ENCODE measurements at regions not wholly inside any gene's neighbourhood (a gene's known extent, or its start where the extent isn't known, plus 50 kb on each side); places are given as distances from the start of the nearest gene placed in this dataset.

DNA sequence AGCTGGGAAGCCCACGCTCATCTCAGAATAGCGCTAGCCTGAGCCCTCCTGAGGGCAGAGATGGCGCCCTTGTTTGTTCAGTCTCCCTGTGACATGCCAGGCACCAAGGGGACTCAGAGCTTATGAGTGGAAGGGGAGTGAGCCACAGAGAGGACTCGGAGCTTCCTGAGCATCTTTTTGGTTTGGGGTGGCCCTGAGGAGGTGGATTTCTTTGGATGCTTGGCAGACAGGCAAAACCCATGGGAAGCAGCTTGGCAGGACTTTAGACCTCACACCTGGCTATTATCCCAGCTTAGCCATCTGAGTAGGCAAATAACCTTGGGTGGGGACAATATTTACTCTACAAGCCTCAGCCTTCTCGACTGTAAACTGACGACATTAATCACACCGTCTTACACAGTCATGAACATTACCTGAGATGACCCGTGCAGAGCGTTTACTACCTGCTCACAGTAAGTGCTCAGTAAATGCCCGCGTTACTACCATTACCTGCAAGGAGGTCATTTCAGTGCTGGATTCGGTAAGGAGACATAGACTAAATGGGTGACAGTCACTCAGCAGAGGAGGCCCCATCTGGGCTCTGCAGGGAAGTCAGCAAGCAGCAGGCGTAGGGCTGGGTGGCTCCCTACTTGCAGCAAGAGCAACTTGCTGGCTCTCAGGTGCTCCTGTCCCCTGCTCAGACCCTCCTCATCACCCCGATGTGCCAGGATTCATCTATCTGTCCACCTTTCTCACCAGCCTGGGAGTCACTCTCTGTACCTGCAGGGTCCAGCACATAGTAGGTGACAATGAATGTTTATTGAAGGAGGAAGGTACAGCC lies 54.9 kb downstream of the KLHDC7A start:
- in situ Hi-C loops (cut with MboI; ENCODE audit: low sequenced_read_pairs), result no loop called here

DNA sequence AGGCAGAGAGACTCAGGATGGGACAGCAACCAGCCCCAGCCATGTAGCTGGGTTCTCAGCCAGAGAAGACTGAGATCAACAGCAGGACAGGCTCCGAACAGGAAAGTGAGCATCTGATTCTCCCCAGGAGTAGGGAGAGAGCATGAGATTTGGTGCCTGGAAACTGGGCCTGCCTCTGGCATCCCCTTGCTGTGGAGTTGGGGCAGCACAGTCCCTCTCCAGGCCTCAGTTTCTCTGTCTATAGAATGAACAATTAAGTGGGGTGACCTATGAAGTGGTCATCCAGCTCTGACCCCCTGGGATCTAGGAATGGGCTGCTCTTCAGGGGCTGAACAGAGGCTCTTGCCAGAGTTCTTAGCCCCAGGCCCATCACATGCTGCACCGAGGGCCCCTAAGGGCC lies 55.6 kb downstream of the KLHDC7A start:
- in situ Hi-C loops (cut with MboI; ENCODE audit: low sequenced_read_pairs), result no loop called here

DNA sequence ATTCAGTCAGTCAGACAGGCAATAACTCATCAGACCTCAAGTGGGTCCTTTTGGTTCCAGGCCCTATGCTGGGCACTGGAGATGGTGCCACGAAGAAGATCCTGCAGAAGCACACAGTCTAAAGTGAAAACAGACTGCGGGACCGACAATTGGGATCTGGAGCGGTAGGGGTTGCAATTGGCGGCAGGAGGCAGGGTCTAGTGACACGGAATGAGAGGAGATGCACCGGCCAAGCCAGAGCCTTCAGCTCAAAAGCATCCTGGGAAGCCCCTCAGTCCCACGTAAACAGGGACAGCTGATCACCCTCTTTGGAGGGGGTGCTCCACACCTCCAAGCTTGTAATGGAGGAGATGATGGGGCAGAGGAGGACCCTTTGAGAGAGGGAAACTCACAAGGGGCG lies 56.2 kb downstream of the KLHDC7A start:
- in situ Hi-C loops (cut with MboI; ENCODE audit: low sequenced_read_pairs), result no loop called here

GRCh38 chr1:18537386-18538306 lies 56.9 kb downstream of the KLHDC7A start:
- in situ Hi-C loops (cut with MboI; ENCODE audit: low sequenced_read_pairs), result no loop called here

- in situ Hi-C loops (cut with MboI; ENCODE audit: low sequenced_read_pairs), result no loop called here
Measured at GRCh38 chr1:18539171-18539570, 58.4 kb downstream of the KLHDC7A start.

DNA sequence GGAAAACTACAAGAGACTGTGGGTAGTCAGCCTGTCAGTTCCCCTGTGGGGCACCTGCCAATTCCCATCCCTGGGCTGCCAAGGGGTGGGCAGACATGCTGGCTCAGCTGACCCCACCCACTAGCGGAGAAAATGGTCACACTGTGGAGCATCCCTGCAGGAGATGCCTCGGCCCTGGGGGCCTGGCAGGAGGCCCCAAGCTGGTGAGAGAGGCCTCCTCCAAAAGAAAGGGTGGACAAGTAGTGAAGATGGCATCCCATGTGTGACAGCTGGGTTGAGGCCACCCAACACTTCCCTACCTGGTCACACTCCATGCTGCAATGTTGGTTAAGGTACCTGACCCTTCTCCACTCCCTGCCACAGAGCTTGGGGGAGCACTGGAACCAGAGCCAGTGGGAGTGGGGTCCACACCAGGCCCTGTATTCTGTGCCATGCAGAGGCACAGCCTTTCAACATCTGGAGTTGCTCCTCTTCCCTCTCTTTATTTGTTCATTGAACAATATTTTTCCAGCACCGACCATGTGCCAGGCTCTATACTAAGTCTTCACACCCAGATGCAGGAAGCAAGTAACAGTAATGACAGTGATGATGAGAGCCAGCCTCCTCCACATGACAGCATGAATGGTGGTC lies 59.5 kb downstream of the KLHDC7A start:
- in situ Hi-C loops (cut with MboI; ENCODE audit: low sequenced_read_pairs), result no loop called here

DNA sequence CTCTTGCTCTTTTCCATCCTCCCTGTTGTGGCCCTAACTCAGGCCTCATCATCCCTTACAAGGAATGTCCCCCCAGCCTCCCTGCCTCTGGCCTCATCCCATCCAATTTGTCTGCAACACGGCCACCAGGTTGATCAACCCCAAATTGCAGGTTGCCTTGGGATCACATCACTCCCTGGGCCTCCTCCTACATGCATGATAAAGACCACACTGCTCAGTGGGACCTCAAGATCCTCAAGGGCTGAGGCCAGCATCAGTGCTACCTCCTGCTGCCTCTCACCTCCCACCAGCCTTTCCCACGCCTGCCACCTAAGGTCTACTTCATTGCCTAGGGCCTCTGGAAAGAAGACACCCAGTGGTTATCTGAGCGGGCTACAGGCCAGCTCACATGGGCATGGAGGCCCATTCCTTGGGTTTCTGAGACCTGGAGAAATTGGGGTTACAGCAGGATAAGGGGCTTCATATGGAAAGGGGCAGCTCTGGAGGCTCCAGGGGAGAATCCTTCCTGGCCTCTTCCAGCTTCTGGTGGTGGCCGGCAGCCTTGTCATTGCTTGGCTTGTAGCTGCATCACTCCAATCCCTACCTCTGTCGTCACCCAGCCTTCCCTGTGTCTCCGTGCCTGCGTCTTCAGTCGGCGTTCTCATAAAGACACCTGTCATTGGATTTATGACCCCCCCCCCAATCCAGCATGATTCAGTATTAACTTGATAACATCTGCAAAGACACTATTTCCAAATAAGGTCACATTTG lies 60.5 kb downstream of the KLHDC7A start:
- in situ Hi-C loops (cut with MboI; ENCODE audit: low sequenced_read_pairs), result no loop called here

DNA sequence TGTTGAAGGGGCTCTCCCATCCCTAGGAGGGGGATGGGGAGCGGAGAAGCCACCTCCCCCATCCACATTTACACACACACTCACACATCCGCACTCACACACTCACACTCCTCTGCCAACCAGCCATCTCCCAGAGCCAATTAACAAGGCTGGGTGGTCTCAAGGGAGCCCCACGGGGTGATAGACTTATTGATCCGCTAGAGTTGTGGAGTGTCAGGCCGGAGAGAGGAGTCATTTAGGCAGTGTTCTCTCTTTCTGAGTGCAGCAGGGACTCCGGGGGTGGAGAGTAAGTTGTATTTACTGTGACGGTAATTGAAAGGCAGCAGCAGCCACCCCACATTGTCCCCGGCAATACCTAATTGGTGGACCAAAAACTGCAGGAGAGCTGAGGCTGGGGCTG lies 61.6 kb downstream of the KLHDC7A start:
- in situ Hi-C loops (cut with MboI; ENCODE audit: low sequenced_read_pairs), result no loop called here

DNA sequence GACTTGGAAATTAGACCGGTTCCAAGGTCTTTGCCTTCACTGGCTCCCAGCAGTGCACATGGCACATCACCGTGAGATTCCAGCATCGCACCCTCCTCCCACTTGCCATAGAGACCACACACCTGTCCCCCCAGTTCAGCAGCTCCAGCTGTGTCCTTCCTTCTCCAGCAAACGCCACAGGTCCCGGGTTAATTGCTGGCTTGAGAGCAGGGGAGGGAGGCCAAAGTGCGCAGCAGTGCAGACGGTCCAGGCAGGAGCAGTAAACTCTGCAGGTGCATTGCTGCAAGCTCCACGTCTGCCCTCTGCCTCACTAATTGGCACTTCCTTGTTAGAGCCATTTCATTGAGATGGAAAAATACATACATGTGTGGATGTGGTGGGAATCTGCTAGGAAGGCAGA lies 65.3 kb downstream of the KLHDC7A start:
- in situ Hi-C loops (cut with MboI; ENCODE audit: low sequenced_read_pairs), result no loop called here

GRCh38 chr1:18547460-18547859 lies 66.7 kb downstream of the KLHDC7A start:
- in situ Hi-C loops (cut with MboI; ENCODE audit: low sequenced_read_pairs), result no loop called here

- in situ Hi-C loops (cut with MboI; ENCODE audit: low sequenced_read_pairs), result no loop called here
Measured at GRCh38 chr1:18548643-18549042, 67.9 kb downstream of the KLHDC7A start.

GRCh38 chr1:18549106-18549505 lies 68.4 kb downstream of the KLHDC7A start:
- in situ Hi-C loops (cut with MboI; ENCODE audit: low sequenced_read_pairs), result no loop called here

GRCh38 chr1:18549906-18550305 lies 69.2 kb downstream of the KLHDC7A start:
- in situ Hi-C loops (cut with MboI; ENCODE audit: low sequenced_read_pairs), result no loop called here

GRCh38 chr1:18552631-18553030 lies 71.9 kb downstream of the KLHDC7A start:
- in situ Hi-C loops (cut with MboI; ENCODE audit: low sequenced_read_pairs), result no loop called here

- in situ Hi-C loops (cut with MboI; ENCODE audit: low sequenced_read_pairs), result no loop called here
Measured at GRCh38 chr1:18553388-18553787, 72.7 kb downstream of the KLHDC7A start.

DNA sequence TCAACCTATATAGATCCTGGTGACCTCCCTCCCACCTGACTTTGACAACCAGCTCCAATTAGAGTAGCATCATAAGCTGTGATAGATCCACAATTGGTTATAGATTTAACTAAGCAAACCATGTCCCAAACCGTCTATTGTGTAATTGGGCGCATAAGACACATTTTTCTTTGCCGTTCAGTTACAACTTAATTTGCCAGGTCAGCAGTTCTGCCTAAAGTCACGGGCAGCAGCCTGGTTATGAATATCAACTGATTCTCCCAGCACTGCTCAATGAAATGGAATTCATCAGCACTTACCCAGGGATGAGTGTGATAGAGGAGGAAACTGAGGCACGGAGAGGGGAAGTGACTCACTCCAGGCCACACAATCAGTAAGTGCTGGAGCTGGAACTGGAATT lies 73.4 kb downstream of the KLHDC7A start:
- in situ Hi-C loops (cut with MboI; ENCODE audit: low sequenced_read_pairs), result no loop called here

DNA sequence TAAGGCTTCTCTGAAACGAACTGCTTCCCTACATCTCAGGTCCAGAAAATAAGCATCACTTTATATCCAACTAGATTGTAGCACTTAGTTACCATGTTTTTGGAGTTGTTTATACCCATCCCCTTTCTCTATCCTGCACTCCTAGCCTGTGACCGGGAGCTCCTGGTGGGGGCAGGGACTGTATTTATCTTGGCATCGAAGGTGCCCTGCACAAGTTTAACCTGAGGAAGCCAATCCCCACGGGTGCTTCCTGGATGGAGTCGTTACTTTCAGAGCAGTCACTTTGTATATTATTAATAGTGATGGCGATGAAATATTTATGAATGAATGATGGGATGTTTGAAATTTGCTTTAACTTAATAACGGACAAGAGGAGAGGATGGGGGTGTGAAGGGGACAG lies 73.9 kb downstream of the KLHDC7A start:
- in situ Hi-C loops (cut with MboI; ENCODE audit: low sequenced_read_pairs), result no loop called here

- in situ Hi-C loops (cut with MboI; ENCODE audit: low sequenced_read_pairs), result no loop called here
Measured at GRCh38 chr1:18555036-18555435, 74.3 kb downstream of the KLHDC7A start.

DNA sequence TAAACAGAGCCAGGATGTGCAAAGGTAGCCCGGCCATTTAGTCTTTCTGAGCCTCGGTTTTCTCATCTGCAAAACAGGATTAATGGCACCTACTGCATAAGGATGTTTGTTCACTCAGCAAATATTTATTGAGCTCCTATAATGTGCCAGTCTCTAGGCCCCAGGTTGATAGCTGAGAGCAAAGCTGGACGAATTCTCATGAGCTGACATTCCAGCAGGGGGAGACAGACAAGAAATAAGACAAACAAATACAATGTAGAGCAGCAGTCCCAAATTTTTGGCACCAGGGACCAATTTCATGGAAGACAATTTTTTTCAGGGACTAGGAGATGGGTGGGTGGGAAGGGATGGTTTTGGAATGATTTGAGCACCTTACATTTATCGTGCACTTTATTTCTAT lies 74.3 kb upstream of the PAX7 start:
- in situ Hi-C loops (cut with MboI; ENCODE audit: low sequenced_read_pairs), result no loop called here

GRCh38 chr1:18557621-18558465 lies 72.8 kb upstream of the PAX7 start:
- in situ Hi-C loops (cut with MboI; ENCODE audit: low sequenced_read_pairs), result no loop called here
